Common myeloid progenitor, CD34-positive (primary cell): ENCODE measurements at regions not wholly inside any gene's neighbourhood (a gene's known extent, or its start where the extent isn't known, plus 50 kb on each side); places are given as distances from the start of the nearest gene placed in this dataset.

Source experiments
- CTCF ChIA-PET: fragments of 350-600 bp; sonication (Branson Sonifier 250); formaldehyde crosslinking; loops from one replicate; lab custom pipeline; 2021; ENCODE audit warnings: antibody characterized with exemption; lab: Charles Lee
- POLR2A ChIA-PET: fragments of 350-600 bp; sonication (Branson Sonifier 250); formaldehyde crosslinking; loops from one replicate; lab custom pipeline; 2021; ENCODE audit warnings: antibody characterized with exemption; lab: Charles Lee
- DNase-seq, 3 donors: peaks; one replicate each; pipeline versions ENCODE4 v3.0.0 to v3.0.0-alpha.2; 2013
- H3K27ac ChIP-seq, 2 experiments: 1 replicate in 1 of 2; 2 replicates in 1 of 2; pipeline ENCODE4 v1.7.0; 2013; ENCODE audit warnings: inconsistent platforms in 2 of 2, low read length in 2 of 2, mild to moderate bottlenecking in 2 of 2, low read depth in 1 of 2, moderate library complexity in 1 of 2; ENCODE audit not compliant: severe bottlenecking in 2 of 2, insufficient read depth in 1 of 2, poor library complexity in 1 of 2
- H3K27me3 ChIP-seq, 5 experiments: replicated peaks in 2 of 5; 1 replicate in 3 of 5; 2 replicates in 2 of 5; pipeline versions ENCODE4 v1.6.1 to v1.7.0; 2013; ENCODE audit warnings: low read length in 4 of 5, mild to moderate bottlenecking in 2 of 5, moderate library complexity in 2 of 5, inconsistent platforms in 1 of 5; ENCODE audit not compliant: insufficient read depth in 5 of 5, control insufficient read depth in 4 of 5
- H3K36me3 ChIP-seq, 4 experiments: 1 replicate in 2 of 4; 2 replicates in 2 of 4; pipeline versions ENCODE4 v1.6.1 to v1.7.0; 2013; ENCODE audit warnings: low read length in 3 of 4, control low read depth in 1 of 4, mild to moderate bottlenecking in 1 of 4; ENCODE audit not compliant: control insufficient read depth in 4 of 4, insufficient read depth in 4 of 4
- H3K4me1 ChIP-seq, 4 experiments: 1 replicate in 3 of 4; 2 replicates in 1 of 4; pipeline versions ENCODE4 v1.6.1 to v1.7.1; 2013; ENCODE audit warnings: low read length in 3 of 4, mild to moderate bottlenecking in 3 of 4, control low read depth in 1 of 4, inconsistent platforms in 1 of 4, moderate library complexity in 1 of 4; ENCODE audit not compliant: control insufficient read depth in 4 of 4, insufficient read depth in 4 of 4; ENCODE audit errors: control extremely low read depth in 1 of 4
- H3K4me3 ChIP-seq, 7 experiments: 1 replicate in 4 of 7; 2 replicates in 3 of 7; pipeline versions ENCODE4 v1.5.1 to v1.7.0; 2013; ENCODE audit warnings: mild to moderate bottlenecking in 7 of 7, low read length in 6 of 7, moderate library complexity in 6 of 7, inconsistent platforms in 2 of 7, low read depth in 2 of 7, control low read depth in 1 of 7; ENCODE audit not compliant: insufficient read depth in 4 of 7, control insufficient read depth in 1 of 7; ENCODE audit errors: extremely low read depth in 1 of 7
- H3K9me3 ChIP-seq, 5 experiments: 1 replicate in 4 of 5; 2 replicates in 1 of 5; pipeline versions ENCODE4 v1.6.1 to v1.7.1; 2013; ENCODE audit warnings: low read length in 4 of 5, mild to moderate bottlenecking in 2 of 5, inconsistent platforms in 1 of 5, low read depth in 1 of 5, moderate library complexity in 1 of 5; ENCODE audit not compliant: control insufficient read depth in 4 of 5, insufficient read depth in 2 of 5; ENCODE audit errors: control extremely low read depth in 1 of 5
- WGBS: methylation state at CpG from one replicate; pipeline ENCODE4 v1.1.5; 2013; ENCODE audit not compliant: insufficient coverage; 5-methylcytosine and 5-hydroxymethylcytosine counted together

DNA sequence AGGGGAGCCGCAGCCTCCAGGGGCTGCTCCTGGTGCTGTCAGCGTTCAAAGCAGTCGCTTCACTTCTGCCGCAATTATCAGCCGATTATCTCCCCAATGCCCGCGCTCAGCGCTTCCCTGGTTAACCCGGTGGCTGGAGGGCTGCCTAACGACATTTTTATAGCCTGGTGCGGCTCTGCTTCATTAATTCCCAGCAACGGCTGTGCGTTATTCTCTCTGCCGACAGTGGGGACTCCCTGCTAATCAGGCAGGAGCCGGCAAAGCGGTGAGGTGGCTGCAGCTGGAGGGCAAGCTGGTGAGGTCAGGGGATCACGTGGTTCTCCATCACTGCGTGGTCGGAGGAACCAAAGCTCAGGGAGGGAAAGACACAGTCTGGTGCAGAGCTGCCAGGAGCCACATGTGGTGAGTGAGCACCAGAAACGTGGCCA, 62.9 kb downstream of the GLRX5 start:
- Histone ChIP-seq H3K27ac (no peak overlapping the region), H3K27me3 (peaks cover 14 to 66% (median 23%) of the 10 kb centered on the region in 5 experiments), H3K4me1 (no peaks in the 10 kb centered on the region), H3K36me3 (no peaks in the 10 kb centered on the region), H3K4me3 (no peak overlapping the region), H3K9me3 (peaks cover 0 to 2% (median 0%) of the 10 kb centered on the region in 5 experiments)
- WGBS: 10% methylated on average over 19 of the region's 20 CpGs
- ChIA-PET POLR2A (no interaction called here), CTCF (no interaction called here)
- peak in 2 of 3 donors; percentile 7 to 18 for DNase-seq

DNA sequence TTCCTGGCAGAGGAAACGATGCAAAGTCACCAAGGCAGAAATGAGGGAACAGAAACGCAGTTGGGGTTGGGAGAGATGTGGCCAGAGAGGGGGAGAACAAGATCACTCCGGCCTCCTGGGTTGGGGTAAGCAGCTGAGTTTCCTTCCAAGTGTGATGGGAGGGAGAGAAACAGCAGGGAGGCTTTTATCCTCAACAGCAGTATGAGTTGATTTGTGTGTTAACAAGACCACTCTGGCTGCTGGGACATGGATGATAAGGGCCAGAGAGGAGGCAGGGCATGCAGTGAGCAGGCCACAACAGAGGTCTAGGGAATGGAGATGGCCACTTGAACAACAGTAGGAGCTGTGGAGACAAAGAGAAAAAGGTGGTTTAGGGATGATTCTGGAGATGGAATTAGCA, 66.8 kb downstream of the GLRX5 start:
- WGBS: 26% methylated on average over 3 of the region's 3 CpGs
- H3K4me1 ChIP-seq: no peaks in the 10 kb centered on the region
- no peak overlapping the region for H3K27ac ChIP-seq
- H3K4me3 ChIP-seq: no peak overlapping the region
- H3K27me3 ChIP-seq: peaks cover 14 to 77% (median 15%) of the 10 kb centered on the region in 5 experiments
- DNase-seq: no peak
- ChIA-PET POLR2A (no interaction called here), CTCF (no interaction called here)
- no peaks in the 10 kb centered on the region for H3K36me3 ChIP-seq
- H3K9me3 ChIP-seq: peaks cover 0 to 6% (median 0%) of the 10 kb centered on the region in 5 experiments

- ChIA-PET CTCF (no interaction called here), POLR2A (no interaction called here)
- H3K9me3 ChIP-seq: peaks cover 0 to 3% (median 0%) of the 10 kb centered on the region in 5 experiments
- WGBS: 100% methylated on average over 2 of the region's 2 CpGs
- H3K36me3 ChIP-seq: no peaks in the 10 kb centered on the region
- DNase-seq: no peak
- H3K27ac ChIP-seq: no peak overlapping the region
- no peak overlapping the region for H3K4me3 ChIP-seq
- H3K27me3 ChIP-seq: peaks cover 7 to 71% (median 14%) of the 10 kb centered on the region in 5 experiments
- no peaks in the 10 kb centered on the region for H3K4me1 ChIP-seq
Measured at GRCh38 chr14:95603415-95603814, 68.6 kb downstream of the GLRX5 start.

DNA sequence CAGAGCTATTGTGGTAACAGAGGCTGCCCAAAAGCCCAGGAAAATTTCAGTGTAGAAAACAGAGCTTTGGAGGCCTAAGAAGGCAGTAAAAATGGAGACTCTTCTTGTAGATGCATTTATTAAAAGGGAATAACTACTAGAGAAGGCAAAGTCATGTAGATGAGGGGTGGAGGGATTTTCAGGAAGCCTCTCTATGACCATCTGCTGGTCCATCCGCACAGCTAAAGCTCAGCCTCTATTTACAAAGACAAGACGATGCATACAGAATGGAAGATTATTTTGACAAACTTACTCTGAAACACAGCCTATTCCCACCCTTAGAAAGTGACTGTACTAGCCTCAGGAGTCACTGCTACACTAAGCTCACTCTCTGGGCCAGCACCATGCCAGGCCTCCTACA, 71.4 kb downstream of the GLRX5 start:
- Histone ChIP-seq H3K27me3 (peaks cover 0 to 59% (median 6%) of the 10 kb centered on the region in 5 experiments), H3K4me3 (no peak overlapping the region), H3K4me1 (no peaks in the 10 kb centered on the region), H3K27ac (no peak overlapping the region), H3K36me3 (no peaks in the 10 kb centered on the region), H3K9me3 (peaks cover 0 to 3% (median 0%) of the 10 kb centered on the region in 5 experiments)
- ChIA-PET CTCF (no interaction called here), POLR2A (no interaction called here)
- no CpG with 5 or more reads among the region's 2 CpGs for WGBS
- no peak for DNase-seq

DNA sequence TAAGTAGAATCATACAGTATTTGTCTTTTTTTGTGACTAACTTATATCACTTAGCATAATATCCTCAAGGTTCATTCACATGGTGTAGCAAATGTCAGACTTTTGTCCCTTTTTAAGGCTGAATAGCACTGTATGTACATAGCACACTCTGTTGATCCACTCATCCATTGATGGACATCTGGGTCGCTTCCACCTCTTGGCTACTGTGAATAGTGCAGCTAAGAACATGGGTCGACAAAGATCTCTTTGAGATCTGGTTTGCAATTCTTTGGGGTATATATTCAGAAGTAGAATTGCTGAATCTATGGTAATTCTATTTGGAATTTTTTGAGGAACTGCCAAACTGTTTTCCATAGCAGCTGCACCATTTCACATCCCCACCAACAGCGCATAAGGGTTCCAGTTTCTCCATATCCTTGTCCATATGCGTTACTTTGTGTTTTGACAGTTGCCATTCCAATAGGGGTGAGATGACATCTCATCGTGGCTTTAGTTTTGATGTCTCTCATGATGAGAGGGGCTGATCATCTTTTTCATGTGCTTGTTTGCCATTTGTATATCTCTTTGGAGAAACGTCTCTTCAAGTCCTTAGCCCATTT, 73.9 kb downstream of the GLRX5 start:
- H3K27me3 ChIP-seq: peaks cover 2 to 45% (median 6%) of the 10 kb centered on the region in 5 experiments
- no peaks in the 10 kb centered on the region for H3K9me3 ChIP-seq
- no peaks in the 10 kb centered on the region for H3K36me3 ChIP-seq
- 100% methylated on average over 2 of the region's 6 CpGs for WGBS
- DNase-seq: no peak
- ChIA-PET POLR2A (no interaction called here), CTCF (interaction anchor here (1.3 kb wide), 1 partner anchor 165 kb away, joined by 3 read pairs; no protein-coding TSS in a partner anchor)
- no peaks in the 10 kb centered on the region for H3K4me1 ChIP-seq
- H3K4me3 ChIP-seq: no peak overlapping the region
- H3K27ac ChIP-seq: no peak overlapping the region

GRCh38 chr14:95609398-95609990, 74.6 kb downstream of the GLRX5 start:
- 62% methylated on average over 3 of the region's 7 CpGs for WGBS
- POLR2A ChIA-PET: no interaction called here
- Histone ChIP-seq H3K4me1 (no peaks in the 10 kb centered on the region), H3K4me3 (no peak overlapping the region), H3K27ac (no peak overlapping the region), H3K27me3 (peaks cover 2 to 39% (median 6%) of the 10 kb centered on the region in 5 experiments), H3K9me3 (no peaks in the 10 kb centered on the region), H3K36me3 (no peaks in the 10 kb centered on the region)
- DNase-seq: peak; percentile 14 to 39 (median 21)
- CTCF ChIA-PET: interaction anchor here (1.3 kb wide), 1 partner anchor 164 kb away, joined by 3 read pairs; no protein-coding TSS in a partner anchor

DNA sequence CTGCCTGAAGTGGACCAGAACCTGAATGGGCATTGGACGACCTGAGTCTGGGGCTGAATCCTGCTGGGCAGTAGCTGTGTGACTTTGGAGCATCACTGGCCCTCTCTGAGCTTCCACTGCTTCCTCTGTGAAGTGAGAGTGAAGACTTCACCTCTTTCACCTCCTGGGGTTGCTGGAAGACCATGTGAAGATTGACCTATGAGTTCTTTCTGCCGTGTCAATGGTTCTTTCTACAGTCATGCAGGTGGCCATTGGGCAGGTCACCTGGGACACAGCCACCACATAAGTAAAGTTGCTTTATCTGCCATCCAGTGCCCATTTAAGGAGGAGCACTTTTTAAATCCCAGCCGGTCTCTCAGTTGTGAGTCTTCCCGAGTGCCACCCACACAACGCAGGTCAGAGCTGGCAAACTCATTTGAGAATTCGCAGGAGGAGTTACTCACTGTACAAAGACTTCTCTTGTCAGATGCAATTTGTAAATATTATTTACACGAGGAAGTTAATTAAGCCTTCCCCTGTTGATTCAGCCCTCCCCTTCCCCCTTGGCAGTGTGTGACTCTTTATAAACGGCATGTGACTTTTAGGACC, 74.8 kb upstream of the TCL1B start:
- Histone ChIP-seq H3K4me3 (no peak overlapping the region), H3K9me3 (no peaks in the 10 kb centered on the region), H3K27me3 (peaks cover 2 to 37% (median 5%) of the 10 kb centered on the region in 5 experiments), H3K27ac (no peak overlapping the region), H3K36me3 (no peaks in the 10 kb centered on the region), H3K4me1 (no peaks in the 10 kb centered on the region)
- ChIA-PET POLR2A (no interaction called here), CTCF (no interaction called here)
- DNase-seq: no peak
- WGBS: 82% methylated on average over 7 of the region's 8 CpGs
